ENCODE measurements at regions not wholly inside any gene's neighbourhood (a gene's known extent, or its start where the extent isn't known, plus 50 kb on each side); places are given as distances from the start of the nearest gene placed in this dataset.
A peak's percentile ranks its signal among the peaks of the same experiment; 100 is the strongest.

GRCh38 chr12:69112616-69113015 lies 126.8 kb upstream of the CPSF6 start:
- ATAC-seq (no peak), DNase-seq (ENCODE audit: missing footprints) (no peak)
- intact Hi-C loops (cut with DNase I), result no loop called here

- DNase-seq (ENCODE audit: missing footprints) (no peak), ATAC-seq (no peak)
- intact Hi-C loops (cut with DNase I), result no loop called here
Measured at GRCh38 chr12:69115099-69115498, 124.3 kb upstream of the CPSF6 start.

GRCh38 chr12:69115951-69116350 lies 123.4 kb upstream of the CPSF6 start:
- ATAC-seq (no peak), DNase-seq (ENCODE audit: missing footprints) (no peak)
- intact Hi-C loops (cut with DNase I), result no loop called here

- intact Hi-C loops (cut with DNase I), result no loop called here
- no peak for ATAC-seq
- no peak for DNase-seq (ENCODE audit: missing footprints)
Measured at GRCh38 chr12:69117566-69118266, 121.7 kb upstream of the CPSF6 start.

GRCh38 chr12:69118516-69118915 lies 120.9 kb upstream of the CPSF6 start:
- ATAC-seq (no peak), DNase-seq (ENCODE audit: missing footprints) (no peak)
- intact Hi-C loops (cut with DNase I), result no loop called here

- ATAC-seq, result no peak
- intact Hi-C loops (cut with DNase I), result no loop called here
- no peak for DNase-seq (ENCODE audit: missing footprints)
Measured at GRCh38 chr12:69119770-69120169, 119.6 kb upstream of the CPSF6 start.

- peak; percentile 34 for ATAC-seq
- DNase-seq (ENCODE audit: missing footprints), result no peak
- intact Hi-C loops (cut with DNase I), result no loop called here
Measured at GRCh38 chr12:69120354-69120753, 119.0 kb upstream of the CPSF6 start.

GRCh38 chr12:69123311-69123710 lies 116.1 kb upstream of the CPSF6 start:
- intact Hi-C loops (cut with DNase I), result no loop called here
- ATAC-seq (no peak), DNase-seq (ENCODE audit: missing footprints) (no peak)

GRCh38 chr12:69123919-69124638 lies 115.3 kb upstream of the CPSF6 start:
- DNase-seq (ENCODE audit: missing footprints) (no peak), ATAC-seq (no peak)
- intact Hi-C loops (cut with DNase I), result no loop called here

- DNase-seq (ENCODE audit: missing footprints), result no peak
- intact Hi-C loops (cut with DNase I), result no loop called here
- ATAC-seq, result no peak
Measured at GRCh38 chr12:69129017-69129416, 110.4 kb upstream of the CPSF6 start.

- ATAC-seq (no peak), DNase-seq (ENCODE audit: missing footprints) (no peak)
- intact Hi-C loops (cut with DNase I), result no loop called here
Measured at GRCh38 chr12:69129564-69129963, 109.8 kb upstream of the CPSF6 start.

GRCh38 chr12:69130064-69130463 lies 109.3 kb upstream of the CPSF6 start:
- ATAC-seq (no peak), DNase-seq (ENCODE audit: missing footprints) (no peak)
- intact Hi-C loops (cut with DNase I), result no loop called here

- no peak for DNase-seq (ENCODE audit: missing footprints)
- intact Hi-C loops (cut with DNase I), result no loop called here
- ATAC-seq, result no peak
Measured at GRCh38 chr12:69131077-69131476, 108.3 kb upstream of the CPSF6 start.

GRCh38 chr12:69136931-69137613 lies 102.3 kb upstream of the CPSF6 start:
- DNase-seq (ENCODE audit: missing footprints), result no peak
- intact Hi-C loops (cut with DNase I), result no loop called here
- no peak for ATAC-seq

GRCh38 chr12:69141074-69141473 lies 98.3 kb upstream of the CPSF6 start:
- ATAC-seq (no peak), DNase-seq (ENCODE audit: missing footprints) (no peak)
- intact Hi-C loops (cut with DNase I), result no loop called here

- ATAC-seq, result no peak
- intact Hi-C loops (cut with DNase I), result no loop called here
- no peak for DNase-seq (ENCODE audit: missing footprints)
Measured at GRCh38 chr12:69149270-69149669, 90.1 kb upstream of the CPSF6 start.

- no peak for DNase-seq (ENCODE audit: missing footprints)
- no peak for ATAC-seq
- intact Hi-C loops (cut with DNase I), result loop anchor here (10.0 kb wide), 1 partner anchor 205 kb away; the partner anchor contains the start of gene YEATS4
Measured at GRCh38 chr12:69150083-69150795, 89.1 kb upstream of the CPSF6 start.

- DNase-seq (ENCODE audit: missing footprints), result no peak
- intact Hi-C loops (cut with DNase I), result loop anchor here (10.0 kb wide), 1 partner anchor 204 kb away; the partner anchor contains the start of gene YEATS4
- no peak for ATAC-seq
Measured at GRCh38 chr12:69150796-69151127, 88.6 kb upstream of the CPSF6 start.

- no peak for ATAC-seq
- DNase-seq (ENCODE audit: missing footprints), result no peak
- intact Hi-C loops (cut with DNase I), result loop anchor here (10.0 kb wide), 1 partner anchor 203 kb away; the partner anchor contains the start of gene YEATS4
Measured at GRCh38 chr12:69151254-69151764, 88.1 kb upstream of the CPSF6 start.
